Astrocyte of the cerebellum (primary cell): ENCODE measurements at regions not wholly inside any gene's neighbourhood (a gene's known extent, or its start where the extent isn't known, plus 50 kb on each side); places are given as distances from the start of the nearest gene placed in this dataset.
"Not testable (repeated sequence)": the region's sequence is repeated elsewhere in the genome, so short reads cannot be mapped to it uniquely, and the experiment has no call there.

ENCODE experiments used
- DNase-seq: peaks from one replicate; pipeline ENCODE4 v3.0.0-alpha.2; 2011; ENCODE audit warnings: low read depth
- H3K4me3 ChIP-seq: 2 replicates; pipeline ENCODE4 v1.5.1; 2011; ENCODE audit warnings: mild to moderate bottlenecking, low read depth, low read length, moderate library complexity
- CTCF ChIP-seq: IDR thresholded peaks from 2 replicates; pipeline ENCODE4 v1.5.1; 2012; ENCODE audit warnings: low read length, low read depth, moderate library complexity, mild to moderate bottlenecking; ENCODE audit errors: missing control alignments
- in situ Hi-C: cut with HindIII; loops from 2 replicates; pipeline ENCODE4 v1.10.0; 2017; ENCODE audit warnings: low sequenced_read_pairs

DNA sequence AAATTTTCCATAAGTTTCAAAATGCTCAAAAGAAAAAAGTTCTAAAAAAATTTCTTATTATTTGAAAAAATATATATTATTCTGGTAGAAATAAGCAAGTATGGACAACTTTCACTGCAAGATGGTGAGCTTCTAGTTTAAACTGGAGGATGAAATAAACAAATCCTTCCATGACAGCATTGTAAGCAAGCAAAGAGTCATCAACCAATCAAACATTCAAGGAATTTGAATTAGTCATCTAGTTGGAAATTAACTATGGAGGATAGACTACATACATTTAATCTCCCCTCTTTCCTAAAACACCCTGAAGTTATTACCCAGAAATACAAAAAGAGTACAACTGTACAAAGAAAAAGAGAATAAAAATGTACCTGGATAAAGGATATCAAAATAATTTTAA is 51.0 kb upstream of the IRX5 start:
- no peak overlapping the region for H3K4me3 ChIP-seq
- no peak for TF ChIP-seq CTCF
- in situ Hi-C loops, result no loop called here
- no peak for DNase-seq

- H3K4me3 ChIP-seq, result no peak overlapping the region
- DNase-seq, result no peak
- in situ Hi-C loops, result no loop called here
- TF ChIP-seq CTCF, result no peak
These were observed 52.4 kb upstream of the IRX5 start for GRCh38 chr16:54878301-54878700.

GRCh38 chr16:54875443-54875842 is 55.2 kb upstream of the IRX5 start:
- in situ Hi-C loops, result no loop called here
- no peak for TF ChIP-seq CTCF
- no peak for DNase-seq
- H3K4me3 ChIP-seq, result no peak overlapping the region

GRCh38 chr16:54873716-54874373 is 56.8 kb upstream of the IRX5 start:
- DNase-seq, H3K4me3 ChIP-seq, in situ Hi-C loops: not testable (repeated sequence)

- no peak for TF ChIP-seq CTCF
- no peak for DNase-seq
- in situ Hi-C loops, result no loop called here
- H3K4me3 ChIP-seq, result no peak overlapping the region
These were observed 57.6 kb upstream of the IRX5 start for GRCh38 chr16:54873071-54873470.

DNA sequence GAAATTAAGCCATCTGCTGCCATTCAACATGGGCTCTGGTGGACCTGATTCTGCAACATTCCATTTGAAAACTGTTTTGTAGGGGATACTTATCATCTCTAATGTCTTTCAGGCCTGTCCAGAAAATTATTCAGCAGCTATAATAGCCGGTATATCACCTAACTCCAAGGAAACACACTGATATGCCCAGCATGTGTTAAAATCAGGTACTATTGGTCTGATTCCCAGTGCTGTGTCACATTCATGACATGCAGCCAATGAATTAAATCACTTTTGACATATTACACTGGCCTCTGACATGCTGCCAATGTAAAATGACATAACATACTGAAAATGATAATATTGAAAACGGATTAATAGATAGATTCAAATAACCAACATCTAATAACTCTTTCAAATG is 60.5 kb upstream of the IRX5 start:
- in situ Hi-C loops, result no loop called here
- TF ChIP-seq CTCF, result no peak

GRCh38 chr16:54867302-54867832 is 63.3 kb upstream of the IRX5 start:
- in situ Hi-C loops, result no loop called here
- no peak for DNase-seq
- no peak overlapping the region for H3K4me3 ChIP-seq
- TF ChIP-seq CTCF, result no peak

More for the DNA sequence above, 60.5 kb upstream of the IRX5 start:
- H3K4me3 ChIP-seq, result no peak overlapping the region
- DNase-seq, result no peak
